ENCODE measurements at regions not wholly inside any gene's neighbourhood (a gene's known extent, or its start where the extent isn't known, plus 50 kb on each side); places are given as distances from the start of the nearest gene placed in this dataset.

DNA sequence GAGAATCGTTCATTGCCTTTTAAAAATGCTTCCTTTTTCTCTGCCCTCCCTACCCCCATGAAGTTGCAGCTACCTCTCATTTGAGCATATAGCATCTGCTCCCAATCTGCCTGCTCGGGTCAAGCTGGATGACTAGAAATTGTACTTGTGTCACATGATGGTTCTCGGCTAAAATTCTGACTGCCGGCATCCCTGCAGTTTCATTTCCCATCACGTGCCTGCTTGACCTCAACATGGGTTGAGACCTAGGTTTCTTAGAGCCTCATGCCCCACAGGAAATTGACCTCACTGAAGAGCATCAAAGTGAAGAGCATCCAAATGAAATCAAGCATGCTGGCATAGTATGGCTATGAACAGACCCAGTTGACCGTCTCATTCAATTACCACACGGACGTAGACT, 581.6 kb upstream of the PSMD7 start (continued):
- TF ChIP-seq RFX5 (IDR thresholded peaks at IDR 0.05; ENCODE audit: borderline replicate concordance, low read depth, low read length) (no peak), MAFK (IDR thresholded peaks at IDR 0.05; ENCODE audit: low read depth, low read length) (no peak), ZNF274 (IDR thresholded peaks at IDR 0.05; ENCODE audit: borderline replicate concordance, extremely low read depth, low read length) (no peak), FOSL1 (IDR thresholded peaks at IDR 0.05; ENCODE audit: insufficient read depth, low read depth, low read length) (no peak), TBP (IDR thresholded peaks at IDR 0.05; ENCODE audit: low read depth, low read length) (no peak)
- TF ChIP-seq, protein P1, sequence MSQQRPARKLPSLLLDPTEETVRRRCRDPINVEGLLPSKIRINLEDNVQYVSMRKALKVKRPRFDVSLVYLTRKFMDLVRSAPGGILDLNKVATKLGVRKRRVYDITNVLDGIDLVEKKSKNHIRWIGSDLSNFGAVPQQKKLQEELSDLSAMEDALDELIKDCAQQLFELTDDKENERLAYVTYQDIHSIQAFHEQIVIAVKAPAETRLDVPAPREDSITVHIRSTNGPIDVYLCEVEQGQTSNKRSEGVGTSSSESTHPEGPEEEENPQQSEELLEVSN (IDR thresholded peaks at IDR 0.05) = no peak
- TF ChIP-seq, protein P2, sequence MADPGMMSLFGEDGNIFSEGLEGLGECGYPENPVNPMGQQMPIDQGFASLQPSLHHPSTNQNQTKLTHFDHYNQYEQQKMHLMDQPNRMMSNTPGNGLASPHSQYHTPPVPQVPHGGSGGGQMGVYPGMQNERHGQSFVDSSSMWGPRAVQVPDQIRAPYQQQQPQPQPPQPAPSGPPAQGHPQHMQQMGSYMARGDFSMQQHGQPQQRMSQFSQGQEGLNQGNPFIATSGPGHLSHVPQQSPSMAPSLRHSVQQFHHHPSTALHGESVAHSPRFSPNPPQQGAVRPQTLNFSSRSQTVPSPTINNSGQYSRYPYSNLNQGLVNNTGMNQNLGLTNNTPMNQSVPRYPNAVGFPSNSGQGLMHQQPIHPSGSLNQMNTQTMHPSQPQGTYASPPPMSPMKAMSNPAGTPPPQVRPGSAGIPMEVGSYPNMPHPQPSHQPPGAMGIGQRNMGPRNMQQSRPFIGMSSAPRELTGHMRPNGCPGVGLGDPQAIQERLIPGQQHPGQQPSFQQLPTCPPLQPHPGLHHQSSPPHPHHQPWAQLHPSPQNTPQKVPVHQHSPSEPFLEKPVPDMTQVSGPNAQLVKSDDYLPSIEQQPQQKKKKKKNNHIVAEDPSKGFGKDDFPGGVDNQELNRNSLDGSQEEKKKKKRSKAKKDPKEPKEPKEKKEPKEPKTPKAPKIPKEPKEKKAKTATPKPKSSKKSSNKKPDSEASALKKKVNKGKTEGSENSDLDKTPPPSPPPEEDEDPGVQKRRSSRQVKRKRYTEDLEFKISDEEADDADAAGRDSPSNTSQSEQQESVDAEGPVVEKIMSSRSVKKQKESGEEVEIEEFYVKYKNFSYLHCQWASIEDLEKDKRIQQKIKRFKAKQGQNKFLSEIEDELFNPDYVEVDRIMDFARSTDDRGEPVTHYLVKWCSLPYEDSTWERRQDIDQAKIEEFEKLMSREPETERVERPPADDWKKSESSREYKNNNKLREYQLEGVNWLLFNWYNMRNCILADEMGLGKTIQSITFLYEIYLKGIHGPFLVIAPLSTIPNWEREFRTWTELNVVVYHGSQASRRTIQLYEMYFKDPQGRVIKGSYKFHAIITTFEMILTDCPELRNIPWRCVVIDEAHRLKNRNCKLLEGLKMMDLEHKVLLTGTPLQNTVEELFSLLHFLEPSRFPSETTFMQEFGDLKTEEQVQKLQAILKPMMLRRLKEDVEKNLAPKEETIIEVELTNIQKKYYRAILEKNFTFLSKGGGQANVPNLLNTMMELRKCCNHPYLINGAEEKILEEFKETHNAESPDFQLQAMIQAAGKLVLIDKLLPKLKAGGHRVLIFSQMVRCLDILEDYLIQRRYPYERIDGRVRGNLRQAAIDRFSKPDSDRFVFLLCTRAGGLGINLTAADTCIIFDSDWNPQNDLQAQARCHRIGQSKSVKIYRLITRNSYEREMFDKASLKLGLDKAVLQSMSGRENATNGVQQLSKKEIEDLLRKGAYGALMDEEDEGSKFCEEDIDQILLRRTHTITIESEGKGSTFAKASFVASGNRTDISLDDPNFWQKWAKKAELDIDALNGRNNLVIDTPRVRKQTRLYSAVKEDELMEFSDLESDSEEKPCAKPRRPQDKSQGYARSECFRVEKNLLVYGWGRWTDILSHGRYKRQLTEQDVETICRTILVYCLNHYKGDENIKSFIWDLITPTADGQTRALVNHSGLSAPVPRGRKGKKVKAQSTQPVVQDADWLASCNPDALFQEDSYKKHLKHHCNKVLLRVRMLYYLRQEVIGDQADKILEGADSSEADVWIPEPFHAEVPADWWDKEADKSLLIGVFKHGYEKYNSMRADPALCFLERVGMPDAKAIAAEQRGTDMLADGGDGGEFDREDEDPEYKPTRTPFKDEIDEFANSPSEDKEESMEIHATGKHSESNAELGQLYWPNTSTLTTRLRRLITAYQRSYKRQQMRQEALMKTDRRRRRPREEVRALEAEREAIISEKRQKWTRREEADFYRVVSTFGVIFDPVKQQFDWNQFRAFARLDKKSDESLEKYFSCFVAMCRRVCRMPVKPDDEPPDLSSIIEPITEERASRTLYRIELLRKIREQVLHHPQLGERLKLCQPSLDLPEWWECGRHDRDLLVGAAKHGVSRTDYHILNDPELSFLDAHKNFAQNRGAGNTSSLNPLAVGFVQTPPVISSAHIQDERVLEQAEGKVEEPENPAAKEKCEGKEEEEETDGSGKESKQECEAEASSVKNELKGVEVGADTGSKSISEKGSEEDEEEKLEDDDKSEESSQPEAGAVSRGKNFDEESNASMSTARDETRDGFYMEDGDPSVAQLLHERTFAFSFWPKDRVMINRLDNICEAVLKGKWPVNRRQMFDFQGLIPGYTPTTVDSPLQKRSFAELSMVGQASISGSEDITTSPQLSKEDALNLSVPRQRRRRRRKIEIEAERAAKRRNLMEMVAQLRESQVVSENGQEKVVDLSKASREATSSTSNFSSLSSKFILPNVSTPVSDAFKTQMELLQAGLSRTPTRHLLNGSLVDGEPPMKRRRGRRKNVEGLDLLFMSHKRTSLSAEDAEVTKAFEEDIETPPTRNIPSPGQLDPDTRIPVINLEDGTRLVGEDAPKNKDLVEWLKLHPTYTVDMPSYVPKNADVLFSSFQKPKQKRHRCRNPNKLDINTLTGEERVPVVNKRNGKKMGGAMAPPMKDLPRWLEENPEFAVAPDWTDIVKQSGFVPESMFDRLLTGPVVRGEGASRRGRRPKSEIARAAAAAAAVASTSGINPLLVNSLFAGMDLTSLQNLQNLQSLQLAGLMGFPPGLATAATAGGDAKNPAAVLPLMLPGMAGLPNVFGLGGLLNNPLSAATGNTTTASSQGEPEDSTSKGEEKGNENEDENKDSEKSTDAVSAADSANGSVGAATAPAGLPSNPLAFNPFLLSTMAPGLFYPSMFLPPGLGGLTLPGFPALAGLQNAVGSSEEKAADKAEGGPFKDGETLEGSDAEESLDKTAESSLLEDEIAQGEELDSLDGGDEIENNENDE (IDR thresholded peaks at IDR 0.05; ENCODE audit: insufficient replicate concordance, low read length) = no peak

Measured in H1 (cell line).